GM21390 (cell line): ENCODE measurements at regions not wholly inside any gene's neighbourhood (a gene's known extent, or its start where the extent isn't known, plus 50 kb on each side); places are given as distances from the start of the nearest gene placed in this dataset.

Source experiments
- ATAC-seq: cut with Tn5 transposase; IDR thresholded peaks from one replicate; pipeline ENCODE4 v1.9.1; 2021; ENCODE audit not compliant: unreplicated experiment

GRCh38 chr6:14361956-14362587 is 244.5 kb downstream of the CD83 start:
- no peak for ATAC-seq

DNA sequence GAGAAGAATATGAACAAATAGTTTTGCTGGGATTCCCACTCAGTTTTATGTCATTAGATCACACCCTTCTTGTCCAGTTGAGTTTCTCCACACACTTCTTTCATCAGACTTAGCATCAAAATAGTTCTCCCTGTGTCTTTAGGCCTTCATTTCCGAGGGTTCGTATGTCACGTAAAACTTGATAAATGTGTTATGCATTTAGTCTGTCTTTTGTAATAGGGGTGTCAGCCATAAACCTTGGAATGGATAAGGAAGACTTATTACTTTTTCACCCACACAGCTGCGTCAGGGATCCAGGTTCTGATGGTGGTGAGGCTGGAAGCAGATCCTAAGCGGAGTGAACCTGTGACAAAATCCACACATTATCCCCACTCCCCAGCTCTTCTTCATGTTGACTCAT is 246.8 kb downstream of the CD83 start:
- no peak for ATAC-seq

GRCh38 chr6:14365393-14365792 is 247.8 kb downstream of the CD83 start:
- ATAC-seq, result no peak

DNA sequence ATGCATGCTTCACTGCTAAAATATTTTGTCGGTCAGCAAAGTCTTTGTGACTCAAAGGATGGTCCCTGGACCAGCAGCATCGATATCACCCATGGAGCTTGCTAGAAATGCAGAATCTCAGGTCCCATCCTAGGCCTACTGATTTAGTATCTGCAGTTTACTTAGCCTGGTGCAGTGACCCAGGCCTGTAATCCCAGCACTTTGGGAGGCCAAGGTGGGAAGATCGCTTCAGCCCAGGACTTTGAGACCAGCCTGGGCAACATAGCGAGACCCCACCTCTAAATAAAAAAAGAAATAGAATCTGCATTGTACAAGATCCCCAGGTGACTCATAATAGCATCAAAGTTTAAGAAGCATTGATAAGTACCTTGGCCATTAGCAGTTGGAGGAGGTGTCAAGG is 248.7 kb downstream of the CD83 start:
- ATAC-seq, result no peak

GRCh38 chr6:14366872-14367271 is 249.3 kb downstream of the CD83 start:
- no peak for ATAC-seq

GRCh38 chr6:14367296-14367695 is 249.7 kb downstream of the CD83 start:
- ATAC-seq, result no peak

GRCh38 chr6:14369717-14370116 is 252.1 kb downstream of the CD83 start:
- ATAC-seq, result no peak

DNA sequence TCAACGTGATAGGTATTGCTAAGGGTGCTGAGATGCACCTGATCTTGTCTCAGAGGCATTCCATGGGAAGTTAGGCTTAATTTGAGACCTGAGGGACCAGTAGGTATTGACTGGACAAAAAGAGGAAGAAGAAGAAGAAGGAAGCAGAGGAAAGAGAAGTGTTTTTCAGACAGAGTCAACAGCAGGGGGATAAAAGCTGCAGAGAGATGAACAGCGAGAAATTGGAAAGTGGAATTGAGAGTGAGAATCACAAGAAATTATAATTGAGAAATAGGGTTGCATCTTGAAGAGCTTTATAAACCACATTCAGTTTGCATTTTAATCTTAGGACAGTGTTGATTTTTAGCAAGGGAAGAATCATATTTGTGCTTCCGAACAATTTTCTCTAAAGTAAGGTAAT is 254.0 kb downstream of the CD83 start:
- ATAC-seq, result no peak

GRCh38 chr6:14372734-14373489 is 255.3 kb downstream of the CD83 start:
- ATAC-seq, result no peak

DNA sequence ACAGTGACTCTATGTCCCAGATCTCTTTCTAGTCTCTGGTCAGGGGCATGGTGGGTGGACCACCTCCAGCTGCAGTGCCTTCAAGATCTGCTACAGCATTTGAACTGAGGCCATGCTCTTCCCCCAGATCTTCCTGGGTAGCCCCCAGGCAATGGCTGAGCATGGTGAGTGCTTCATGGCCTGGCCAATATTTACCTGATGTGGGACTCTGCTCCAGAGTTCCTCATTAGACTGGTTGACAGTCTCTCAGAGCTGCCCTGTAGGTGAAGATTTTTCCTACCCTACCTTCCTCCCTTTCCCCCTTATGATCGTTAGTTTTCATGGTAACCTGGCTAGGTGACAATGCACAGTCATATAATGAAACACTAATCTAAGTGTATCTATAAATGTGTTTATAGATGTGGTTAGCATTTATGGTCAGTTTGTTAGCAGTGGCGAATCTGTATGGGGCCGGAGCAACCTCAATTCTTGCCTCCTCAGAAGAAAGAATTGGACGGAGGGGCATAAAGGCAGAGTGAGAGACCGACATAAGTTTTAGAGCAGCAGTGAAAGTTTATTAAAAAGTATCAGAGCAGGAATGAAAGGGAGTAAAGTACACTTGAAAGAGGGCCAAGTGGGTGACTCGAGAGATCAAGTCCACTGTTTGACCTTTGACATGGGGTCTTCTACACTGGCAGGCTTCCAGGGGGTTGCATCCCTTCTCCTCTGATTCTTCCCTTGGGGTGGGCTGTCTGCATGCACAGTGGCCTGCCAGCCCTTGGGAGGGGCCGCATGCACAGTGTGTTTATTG is 256.3 kb downstream of the CD83 start:
- ATAC-seq, result no peak

DNA sequence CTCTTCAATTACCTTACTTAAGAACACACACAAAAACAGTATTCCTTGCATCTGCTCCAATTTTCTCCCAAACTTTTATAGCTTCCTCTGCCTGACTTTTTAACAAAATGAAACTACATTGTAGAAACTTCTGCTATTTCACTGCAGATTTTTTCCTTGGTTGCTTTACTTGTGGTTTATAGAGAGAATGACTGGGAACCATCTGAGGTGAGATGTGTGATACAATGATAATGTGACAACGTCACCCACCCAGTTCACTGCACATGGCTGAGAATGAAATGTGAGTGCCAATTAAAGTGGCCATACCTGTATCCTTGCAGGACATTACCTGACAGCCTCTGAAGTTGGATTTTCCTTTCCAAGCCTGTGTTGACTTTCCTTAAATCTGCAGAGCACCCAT is 258.4 kb downstream of the CD83 start:
- no peak for ATAC-seq

- ATAC-seq, result no peak
Measured at GRCh38 chr6:14379568-14379967, 262.0 kb downstream of the CD83 start.

- ATAC-seq, result no peak
Measured at GRCh38 chr6:14380086-14380820, 262.7 kb downstream of the CD83 start.

GRCh38 chr6:14380901-14381828 is 263.6 kb downstream of the CD83 start:
- ATAC-seq, result no peak

DNA sequence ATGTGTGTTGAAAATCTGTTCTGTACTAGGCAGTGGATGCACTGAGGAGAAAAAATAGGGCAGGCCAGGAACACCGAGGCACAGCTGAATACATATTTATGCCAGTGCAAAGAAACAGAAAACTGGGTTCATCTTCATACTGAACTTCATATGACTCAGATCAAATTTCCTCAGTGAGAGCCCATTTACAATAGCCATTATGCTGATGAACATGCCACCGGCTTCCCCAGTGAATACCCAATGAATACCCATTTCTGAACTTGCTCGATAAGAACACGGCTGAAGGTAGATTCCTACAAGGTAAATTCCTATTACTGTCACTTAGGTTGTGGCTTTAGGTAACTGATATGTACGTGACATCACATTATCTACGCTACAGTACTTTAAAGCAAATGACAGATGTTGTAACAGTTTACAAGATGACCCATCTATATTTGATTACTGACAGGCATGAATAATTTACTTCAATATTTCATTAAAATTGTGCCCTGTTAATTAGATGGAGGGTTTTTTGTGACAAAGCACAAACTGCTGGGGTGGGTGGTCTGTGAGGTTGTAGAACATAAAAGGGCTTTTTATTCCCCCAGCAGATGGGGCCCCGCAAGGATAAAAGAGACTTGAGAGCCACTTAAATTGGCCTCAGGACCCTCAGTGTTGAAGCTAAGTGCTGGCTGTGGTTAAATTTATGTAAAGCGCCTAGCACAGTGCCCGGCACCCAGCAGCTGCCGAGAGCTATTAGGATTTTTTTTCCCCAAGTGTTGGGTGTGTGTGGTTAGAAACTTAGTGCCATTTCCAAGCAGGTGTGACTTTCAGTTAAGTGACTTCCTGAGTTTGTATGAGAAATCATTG is 264.5 kb downstream of the CD83 start:
- ATAC-seq, result peak; percentile 78

GRCh38 chr6:14382678-14383236 is 265.2 kb downstream of the CD83 start:
- ATAC-seq, result no peak

DNA sequence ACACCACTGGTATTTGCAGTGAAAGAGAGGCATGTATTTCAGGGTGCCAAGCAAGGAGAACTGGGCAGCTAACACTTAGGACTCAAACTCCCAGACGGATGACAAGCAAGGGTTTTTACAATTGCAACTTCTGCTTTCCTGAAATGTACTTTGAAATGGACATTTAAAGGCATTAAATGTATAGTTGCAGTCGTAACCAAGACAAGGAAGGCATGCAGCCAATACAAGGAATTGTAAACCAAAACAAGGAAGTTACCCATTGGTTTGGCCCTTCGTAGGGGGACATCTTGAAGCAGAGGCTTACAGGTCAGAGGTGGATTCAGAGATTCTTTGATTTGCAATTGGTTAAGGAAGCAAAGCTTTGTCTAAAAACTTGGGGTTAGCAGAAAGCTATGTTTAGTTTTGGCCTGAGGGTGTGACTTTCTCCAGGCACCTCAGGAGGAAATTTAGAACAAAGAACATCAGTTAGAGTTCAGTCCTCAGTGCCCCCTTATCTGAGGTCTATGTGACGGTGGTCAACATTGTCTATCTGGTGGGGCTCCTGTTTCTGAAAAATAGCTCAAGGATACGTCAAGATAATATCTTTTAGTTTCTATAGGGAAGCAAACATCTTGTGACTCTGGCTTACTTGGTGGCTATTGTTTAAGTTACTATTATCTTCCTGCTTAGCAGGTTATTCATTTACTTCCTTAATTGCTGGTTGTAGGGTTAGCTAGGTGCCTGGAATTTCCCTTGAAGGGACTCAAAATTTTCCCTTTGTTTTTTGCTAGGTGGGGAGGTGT is 266.0 kb downstream of the CD83 start:
- ATAC-seq, result no peak
